Heart left ventricle (tissue), 13 donors: ENCODE measurements at regions not wholly inside any gene's neighbourhood (a gene's known extent, or its start where the extent isn't known, plus 50 kb on each side); places are given as distances from the start of the nearest gene placed in this dataset.

ENCODE experiments used
- CTCF ChIP-seq, 12 donors: fragments of 200-600 bp; sonication (generic) in 4 of 12; IDR thresholded peaks; one replicate each; pipeline versions ENCODE4 v1.5.0 to v1.8.0; 2018 to 2022; ENCODE audit warnings: antibody characterized with exemption in 12 of 12, mild to moderate bottlenecking in 5 of 12
- POLR2A ChIP-seq, 2 donors: fragments of 450-650 bp; IDR thresholded peaks; one replicate each; pipeline ENCODE4 v1.6.1; 2017; ENCODE audit warnings: antibody characterized with exemption in 2 of 2, mild to moderate bottlenecking in 2 of 2, moderate library complexity in 2 of 2
- donor health status: ischemic (EF 13 %, LVEDD 7.1; RV severe dilation, severe dysfunction).
- donor health status: DM: no; HTN: yes; CAD: no.
- donor health status: DM: no; HTN: no; CAD: no.
- donor health status: ischemic (EF 25% LVEDD 6.9; RV normal size, moderate dysfunction).
- donor health status: ischemic (EF 25% LVEDD 5.7; RV mildly dilated, moderate dysfunction).
- donor health status: ischemic (EF 35%, LVEDD 5.7; RV mildly dilated, moderate dysfunction).
- donor health status: nonischemic (EF 11% LVEDD 7.7; RV severe dilation, severe dysfunction).
- donor health status: DM: yes; HTN: yes; CAD: no.
- donor health status: PGD.
- donor health status: ischemic (EF 29% LVEDD 5.4; RV normal size, mild dysfunction).
- donor health status: nonischemic (EF 23%, LVEDD 6.1; RV moderate dilation, normal function).

GRCh38 chr3:68274286-68274685 is 619.9 kb upstream of the SUCLG2 start:
- TF ChIP-seq CTCF (IDR thresholded peaks at IDR 0.05) = no peak
- no peak for TF ChIP-seq POLR2A (IDR thresholded peaks at IDR 0.05)
